ENCODE measurements at regions not wholly inside any gene's neighbourhood (a gene's known extent, or its start where the extent isn't known, plus 50 kb on each side); places are given as distances from the start of the nearest gene placed in this dataset.

- H3K9me3 Mint-ChIP-seq (ENCODE audit: low read depth, unreplicated experiment) = peaks cover 5% of the 10 kb centered on the region
- no peaks in the 10 kb centered on the region for H3K36me3 Mint-ChIP-seq (ENCODE audit: insufficient read depth, unreplicated experiment)
- no TSS peak for BruUV-seq (replicated peaks)
- peak overlapping the region; percentile 37 for H3K27ac Mint-ChIP-seq (ENCODE audit: unreplicated experiment)
- intact Hi-C loops (cut with micrococcal nuclease; ENCODE audit: unreplicated experiment) = no loop called here
- H3K4me1 Mint-ChIP-seq (ENCODE audit: low read depth, unreplicated experiment) = peaks cover 20% of the 10 kb centered on the region
- no peaks in the 10 kb centered on the region for H3K27me3 Mint-ChIP-seq (ENCODE audit: unreplicated experiment)
- peak; percentile 65 for DNase-seq
- H3K4me3 Mint-ChIP-seq (ENCODE audit: low read depth, unreplicated experiment) = peak overlapping the region; percentile 26
- TF ChIP-seq CTCF (IDR thresholded peaks at IDR 0.05; ENCODE audit: unreplicated experiment) = no peak
- CTCF ChIA-PET = no interaction called here
Measured at GRCh38 chr6:156617376-156617775, 159.8 kb upstream of the ARID1B start.

GRCh38 chr6:156616495-156616894 is 160.7 kb upstream of the ARID1B start:
- TF ChIP-seq CTCF (IDR thresholded peaks at IDR 0.05; ENCODE audit: unreplicated experiment) = no peak
- Mint-ChIP-seq H3K36me3 (ENCODE audit: insufficient read depth, unreplicated experiment) (no peaks in the 10 kb centered on the region), H3K27ac (ENCODE audit: unreplicated experiment) (no peak overlapping the region), H3K4me1 (ENCODE audit: low read depth, unreplicated experiment) (peaks cover 20% of the 10 kb centered on the region), H3K9me3 (ENCODE audit: low read depth, unreplicated experiment) (peaks cover 10% of the 10 kb centered on the region), H3K4me3 (ENCODE audit: low read depth, unreplicated experiment) (no peak overlapping the region), H3K27me3 (ENCODE audit: unreplicated experiment) (no peaks in the 10 kb centered on the region)
- CTCF ChIA-PET = no interaction called here
- no TSS peak for BruUV-seq (replicated peaks)
- intact Hi-C loops (cut with micrococcal nuclease; ENCODE audit: unreplicated experiment) = no loop called here
- no peak for DNase-seq

- DNase-seq = no peak
- H3K27ac Mint-ChIP-seq (ENCODE audit: unreplicated experiment) = no peak overlapping the region
- no TSS peak for BruUV-seq (replicated peaks)
- H3K9me3 Mint-ChIP-seq (ENCODE audit: low read depth, unreplicated experiment) = peaks cover 10% of the 10 kb centered on the region
- H3K36me3 Mint-ChIP-seq (ENCODE audit: insufficient read depth, unreplicated experiment) = no peaks in the 10 kb centered on the region
- peaks cover 20% of the 10 kb centered on the region for H3K4me1 Mint-ChIP-seq (ENCODE audit: low read depth, unreplicated experiment)
- TF ChIP-seq CTCF (IDR thresholded peaks at IDR 0.05; ENCODE audit: unreplicated experiment) = no peak
- H3K4me3 Mint-ChIP-seq (ENCODE audit: low read depth, unreplicated experiment) = no peak overlapping the region
- CTCF ChIA-PET = no interaction called here
- intact Hi-C loops (cut with micrococcal nuclease; ENCODE audit: unreplicated experiment) = no loop called here
- no peaks in the 10 kb centered on the region for H3K27me3 Mint-ChIP-seq (ENCODE audit: unreplicated experiment)
Measured at GRCh38 chr6:156613996-156614395, 163.2 kb upstream of the ARID1B start.

- CTCF ChIA-PET = no interaction called here
- no TSS peak for BruUV-seq (replicated peaks)
- Mint-ChIP-seq H3K27ac (ENCODE audit: unreplicated experiment) (no peak overlapping the region), H3K36me3 (ENCODE audit: insufficient read depth, unreplicated experiment) (no peaks in the 10 kb centered on the region), H3K9me3 (ENCODE audit: low read depth, unreplicated experiment) (peaks cover 10% of the 10 kb centered on the region), H3K4me3 (ENCODE audit: low read depth, unreplicated experiment) (no peak overlapping the region), H3K27me3 (ENCODE audit: unreplicated experiment) (peaks cover 9% of the 10 kb centered on the region), H3K4me1 (ENCODE audit: low read depth, unreplicated experiment) (peaks cover 10% of the 10 kb centered on the region)
- intact Hi-C loops (cut with micrococcal nuclease; ENCODE audit: unreplicated experiment) = no loop called here
- DNase-seq = no peak
- TF ChIP-seq CTCF (IDR thresholded peaks at IDR 0.05; ENCODE audit: unreplicated experiment) = no peak
Measured at GRCh38 chr6:156612361-156612760, 164.8 kb upstream of the ARID1B start.

- Mint-ChIP-seq H3K4me3 (ENCODE audit: low read depth, unreplicated experiment) (no peak overlapping the region), H3K36me3 (ENCODE audit: insufficient read depth, unreplicated experiment) (no peaks in the 10 kb centered on the region), H3K27ac (ENCODE audit: unreplicated experiment) (no peak overlapping the region), H3K4me1 (ENCODE audit: low read depth, unreplicated experiment) (no peaks in the 10 kb centered on the region), H3K27me3 (ENCODE audit: unreplicated experiment) (peaks cover 47% of the 10 kb centered on the region), H3K9me3 (ENCODE audit: low read depth, unreplicated experiment) (peaks cover 5% of the 10 kb centered on the region)
- DNase-seq = no peak
- intact Hi-C loops (cut with micrococcal nuclease; ENCODE audit: unreplicated experiment) = no loop called here
- BruUV-seq (replicated peaks) = no TSS peak
- no peak for TF ChIP-seq CTCF (IDR thresholded peaks at IDR 0.05; ENCODE audit: unreplicated experiment)
- CTCF ChIA-PET = no interaction called here
Measured at GRCh38 chr6:156602066-156602385, 175.2 kb upstream of the ARID1B start.
